Neural cell (in vitro differentiated cells): ENCODE measurements at regions not wholly inside any gene's neighbourhood (a gene's known extent, or its start where the extent isn't known, plus 50 kb on each side); places are given as distances from the start of the nearest gene placed in this dataset.

Experiments
- H2AFZ ChIP-seq: fragments of 200-600, 300-800 bp; sonication (generic), shearing (Covaris generic); 2 replicates; pipeline ENCODE4 v1.6.0; 2014; ENCODE audit warnings: low read depth, mild to moderate bottlenecking, antibody characterized with exemption, low read length, moderate library complexity
- H3F3A ChIP-seq: fragments of 200-600 bp; shearing (Covaris generic); 2 replicates; pipeline ENCODE4 v1.6.1; 2016; ENCODE audit warnings: mild to moderate bottlenecking, moderate library complexity, mixed read lengths, antibody characterized with exemption, low read length; ENCODE audit not compliant: insufficient read depth, poor library complexity, severe bottlenecking
- H3K27ac ChIP-seq: fragments of 200-600, 300-800 bp; sonication (generic), shearing (Covaris generic); 2 replicates; pipeline ENCODE4 v1.5.1; 2014; ENCODE audit warnings: mild to moderate bottlenecking, low read length, moderate library complexity
- H3K27me3 ChIP-seq: fragments of 300-800, 200-600 bp; sonication (generic), shearing (Covaris generic); 2 replicates; pipeline ENCODE4 v1.6.0; 2014; ENCODE audit warnings: mild to moderate bottlenecking, low read depth, low read length, moderate library complexity; ENCODE audit not compliant: insufficient read depth
- H3K36me3 ChIP-seq: fragments of 300-800, 200-600 bp; sonication (generic), shearing (Covaris generic); 2 replicates; pipeline ENCODE4 v1.5.1; 2014; ENCODE audit warnings: mild to moderate bottlenecking, antibody characterized with exemption, low read length, moderate library complexity; ENCODE audit not compliant: insufficient read depth
- H3K4me2 ChIP-seq: fragments of 300-800, 200-600 bp; sonication (generic), shearing (Covaris generic); 2 replicates; pipeline ENCODE4 v1.6.0; 2014; ENCODE audit warnings: mild to moderate bottlenecking, low read length
- H3K4me3 ChIP-seq: fragments of 300-800, 200-600 bp; sonication (generic), shearing (Covaris generic); 2 replicates; pipeline ENCODE4 v1.5.1; 2014; ENCODE audit warnings: mild to moderate bottlenecking, low read length, moderate library complexity
- H3K79me2 ChIP-seq: fragments of 200-600 bp; shearing (Covaris generic); replicated peaks from 2 replicates; pipeline ENCODE4 v1.6.0; 2014; ENCODE audit warnings: mild to moderate bottlenecking, low read length, moderate library complexity; ENCODE audit not compliant: insufficient read depth
- H3K9ac ChIP-seq: fragments of 300-800, 200-600 bp; sonication (generic), shearing (Covaris generic); 2 replicates; pipeline ENCODE4 v1.6.1; 2016; ENCODE audit warnings: mild to moderate bottlenecking, low read length, mixed read lengths
- H3K9me2 ChIP-seq: fragments of 200-600 bp; shearing (Covaris generic); 2 replicates; pipeline ENCODE4 v1.6.1; 2016; ENCODE audit warnings: mild to moderate bottlenecking, low read length, mixed read lengths; ENCODE audit not compliant: insufficient read depth
- H3K9me3 ChIP-seq: fragments of 200-600, 300-800 bp; sonication (generic), shearing (Covaris generic); 2 replicates; pipeline ENCODE4 v1.6.1; 2016; ENCODE audit warnings: mild to moderate bottlenecking, mixed run types, low read length, moderate library complexity, mixed read lengths
- H4K20me1 ChIP-seq: fragments of 200-600 bp; shearing (Covaris generic); 2 replicates; pipeline ENCODE4 v1.6.1; 2016; ENCODE audit warnings: mild to moderate bottlenecking, mixed run types; ENCODE audit not compliant: insufficient read depth
- EP300 ChIP-seq: fragments of 450-650 bp; conservative IDR thresholded peaks from 2 replicates; pipeline ENCODE4 v1.6.1; 2014; ENCODE audit warnings: antibody characterized with exemption, mild to moderate bottlenecking, moderate library complexity; ENCODE audit not compliant: poor library complexity, severe bottlenecking
- EZH2 ChIP-seq: fragments of 200-600, 300-800 bp; shearing (Covaris generic), sonication (generic); IDR thresholded peaks from 2 replicates; pipeline ENCODE4 v1.6.1; 2014; ENCODE audit warnings: antibody characterized with exemption, low read length, borderline replicate concordance, mild to moderate bottlenecking; ENCODE audit not compliant: insufficient read depth, poor library complexity, severe bottlenecking
- MXI1 ChIP-seq: fragments of 450-650 bp; conservative IDR thresholded peaks from 2 replicates; pipeline ENCODE4 v1.6.1; 2014; ENCODE audit warnings: antibody characterized with exemption, mild to moderate bottlenecking; ENCODE audit not compliant: poor library complexity, severe bottlenecking
- POLR2AphosphoS5 ChIP-seq: IDR thresholded peaks from 2 replicates; pipeline ENCODE4 v1.6.1; 2012
- RAD21 ChIP-seq: fragments of 450-650 bp; conservative IDR thresholded peaks from 2 replicates; pipeline ENCODE4 v1.6.1; 2014; ENCODE audit warnings: antibody characterized with exemption, mild to moderate bottlenecking, moderate library complexity
- SMC3 ChIP-seq: fragments of 450-650 bp; conservative IDR thresholded peaks from 2 replicates; pipeline ENCODE4 v1.6.1; 2014; ENCODE audit warnings: antibody characterized with exemption, mild to moderate bottlenecking, moderate library complexity; ENCODE audit not compliant: poor library complexity
- TAF1 ChIP-seq: IDR thresholded peaks from 2 replicates; pipeline ENCODE4 v1.6.1; 2012; ENCODE audit warnings: low read depth
- TF ChIP-seq, protein P1 (sequence below): fragments of 450-650 bp; IDR thresholded peaks from 2 replicates; pipeline ENCODE4 v1.5.1; 2014; ENCODE audit warnings: antibody characterized with exemption, mild to moderate bottlenecking, moderate library complexity; ENCODE audit not compliant: poor library complexity, severe bottlenecking
- TF ChIP-seq, protein P2 (sequence below): IDR thresholded peaks from 2 replicates; pipeline ENCODE4 v1.6.1; 2012; ENCODE audit warnings: borderline replicate concordance

DNA sequence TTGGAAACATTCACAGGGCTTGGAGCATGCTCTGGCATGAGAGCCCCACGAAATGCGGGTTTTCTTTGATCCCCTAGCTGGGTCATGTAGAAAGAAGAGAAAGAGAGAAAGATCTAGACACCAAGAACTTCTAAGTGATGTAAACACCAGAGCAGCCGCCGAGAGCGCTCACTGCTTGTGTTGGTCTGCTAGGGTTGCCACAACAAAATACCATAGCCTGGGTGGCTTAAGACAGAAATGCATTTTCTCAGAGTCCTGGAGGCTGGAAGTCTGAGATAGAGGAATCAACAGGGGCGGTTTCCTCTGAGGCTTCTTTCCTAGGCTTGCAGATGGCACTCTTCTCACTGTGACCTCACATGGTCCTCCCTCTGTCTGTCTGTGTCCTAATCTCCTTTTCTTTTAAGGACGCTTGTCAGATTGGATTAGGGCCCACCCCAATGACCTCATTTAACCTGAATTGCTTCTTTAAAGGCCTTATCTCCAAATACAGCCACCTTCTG lies 139.5 kb downstream of the CYLD start:
- Histone ChIP-seq H3K9me3 (no peaks in the 10 kb centered on the region), H4K20me1 (no peaks in the 10 kb centered on the region), H3K9me2 (no peaks in the 10 kb centered on the region), H3F3A (no peaks in the 10 kb centered on the region), H3K4me3 (no peak overlapping the region), H3K9ac (no peak overlapping the region), H3K4me2 (no peak overlapping the region), H3K79me2 (no peaks in the 10 kb centered on the region), H3K36me3 (no peaks in the 10 kb centered on the region), H2AFZ (no peak overlapping the region), H3K27me3 (no peaks in the 10 kb centered on the region), H3K27ac (no peak overlapping the region)
- TF ChIP-seq EP300, result no peak
- no peak for TF ChIP-seq EZH2
- no peak for TF ChIP-seq SMC3
- TF ChIP-seq TAF1, result no peak
- no peak for TF ChIP-seq POLR2AphosphoS5
- TF ChIP-seq, protein P1, sequence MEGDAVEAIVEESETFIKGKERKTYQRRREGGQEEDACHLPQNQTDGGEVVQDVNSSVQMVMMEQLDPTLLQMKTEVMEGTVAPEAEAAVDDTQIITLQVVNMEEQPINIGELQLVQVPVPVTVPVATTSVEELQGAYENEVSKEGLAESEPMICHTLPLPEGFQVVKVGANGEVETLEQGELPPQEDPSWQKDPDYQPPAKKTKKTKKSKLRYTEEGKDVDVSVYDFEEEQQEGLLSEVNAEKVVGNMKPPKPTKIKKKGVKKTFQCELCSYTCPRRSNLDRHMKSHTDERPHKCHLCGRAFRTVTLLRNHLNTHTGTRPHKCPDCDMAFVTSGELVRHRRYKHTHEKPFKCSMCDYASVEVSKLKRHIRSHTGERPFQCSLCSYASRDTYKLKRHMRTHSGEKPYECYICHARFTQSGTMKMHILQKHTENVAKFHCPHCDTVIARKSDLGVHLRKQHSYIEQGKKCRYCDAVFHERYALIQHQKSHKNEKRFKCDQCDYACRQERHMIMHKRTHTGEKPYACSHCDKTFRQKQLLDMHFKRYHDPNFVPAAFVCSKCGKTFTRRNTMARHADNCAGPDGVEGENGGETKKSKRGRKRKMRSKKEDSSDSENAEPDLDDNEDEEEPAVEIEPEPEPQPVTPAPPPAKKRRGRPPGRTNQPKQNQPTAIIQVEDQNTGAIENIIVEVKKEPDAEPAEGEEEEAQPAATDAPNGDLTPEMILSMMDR, result no peak
- TF ChIP-seq, protein P2, sequence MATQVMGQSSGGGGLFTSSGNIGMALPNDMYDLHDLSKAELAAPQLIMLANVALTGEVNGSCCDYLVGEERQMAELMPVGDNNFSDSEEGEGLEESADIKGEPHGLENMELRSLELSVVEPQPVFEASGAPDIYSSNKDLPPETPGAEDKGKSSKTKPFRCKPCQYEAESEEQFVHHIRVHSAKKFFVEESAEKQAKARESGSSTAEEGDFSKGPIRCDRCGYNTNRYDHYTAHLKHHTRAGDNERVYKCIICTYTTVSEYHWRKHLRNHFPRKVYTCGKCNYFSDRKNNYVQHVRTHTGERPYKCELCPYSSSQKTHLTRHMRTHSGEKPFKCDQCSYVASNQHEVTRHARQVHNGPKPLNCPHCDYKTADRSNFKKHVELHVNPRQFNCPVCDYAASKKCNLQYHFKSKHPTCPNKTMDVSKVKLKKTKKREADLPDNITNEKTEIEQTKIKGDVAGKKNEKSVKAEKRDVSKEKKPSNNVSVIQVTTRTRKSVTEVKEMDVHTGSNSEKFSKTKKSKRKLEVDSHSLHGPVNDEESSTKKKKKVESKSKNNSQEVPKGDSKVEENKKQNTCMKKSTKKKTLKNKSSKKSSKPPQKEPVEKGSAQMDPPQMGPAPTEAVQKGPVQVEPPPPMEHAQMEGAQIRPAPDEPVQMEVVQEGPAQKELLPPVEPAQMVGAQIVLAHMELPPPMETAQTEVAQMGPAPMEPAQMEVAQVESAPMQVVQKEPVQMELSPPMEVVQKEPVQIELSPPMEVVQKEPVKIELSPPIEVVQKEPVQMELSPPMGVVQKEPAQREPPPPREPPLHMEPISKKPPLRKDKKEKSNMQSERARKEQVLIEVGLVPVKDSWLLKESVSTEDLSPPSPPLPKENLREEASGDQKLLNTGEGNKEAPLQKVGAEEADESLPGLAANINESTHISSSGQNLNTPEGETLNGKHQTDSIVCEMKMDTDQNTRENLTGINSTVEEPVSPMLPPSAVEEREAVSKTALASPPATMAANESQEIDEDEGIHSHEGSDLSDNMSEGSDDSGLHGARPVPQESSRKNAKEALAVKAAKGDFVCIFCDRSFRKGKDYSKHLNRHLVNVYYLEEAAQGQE, result no peak
- TF ChIP-seq RAD21, result no peak
- no peak for TF ChIP-seq MXI1

DNA sequence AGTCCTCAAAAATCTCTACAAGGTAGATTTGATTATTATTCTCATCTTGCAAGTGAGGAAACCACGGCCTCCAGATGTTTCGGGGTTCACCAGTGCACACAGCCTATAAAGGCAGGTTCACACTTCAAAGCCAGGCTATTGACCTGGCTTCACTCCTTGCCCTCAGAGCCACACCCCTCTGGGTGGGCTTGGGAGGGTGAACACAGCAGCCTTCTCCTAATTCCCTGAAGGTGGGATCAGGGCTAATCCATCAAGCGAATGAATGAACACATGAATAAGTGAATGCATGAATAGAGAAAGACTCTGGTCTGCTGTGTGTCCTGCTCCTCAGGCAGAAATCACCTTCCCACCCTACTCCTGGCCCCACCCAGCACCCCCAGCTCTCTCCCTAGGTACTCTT lies 139.0 kb downstream of the CYLD start:
- Histone ChIP-seq H3K27ac (no peak overlapping the region), H2AFZ (no peak overlapping the region), H3K9me3 (no peaks in the 10 kb centered on the region), H3K36me3 (no peaks in the 10 kb centered on the region), H3K4me3 (no peak overlapping the region), H3K79me2 (no peaks in the 10 kb centered on the region), H3K9ac (no peak overlapping the region), H4K20me1 (no peaks in the 10 kb centered on the region), H3K27me3 (no peaks in the 10 kb centered on the region), H3K9me2 (no peaks in the 10 kb centered on the region), H3K4me2 (no peak overlapping the region), H3F3A (no peaks in the 10 kb centered on the region)
- no peak for TF ChIP-seq EP300
- no peak for TF ChIP-seq POLR2AphosphoS5
- no peak for TF ChIP-seq SMC3
- TF ChIP-seq, protein P1, result no peak
- TF ChIP-seq RAD21, result no peak
- TF ChIP-seq EZH2, result no peak
- no peak for TF ChIP-seq MXI1
- TF ChIP-seq, protein P2, result no peak
- no peak for TF ChIP-seq TAF1
